GM18508 (cell line): ENCODE measurements at regions not wholly inside any gene's neighbourhood (a gene's known extent, or its start where the extent isn't known, plus 50 kb on each side); places are given as distances from the start of the nearest gene placed in this dataset.

Source experiments
- ATAC-seq: cut with Tn5 transposase; IDR thresholded peaks from one replicate; pipeline ENCODE4 v1.9.1; 2021; ENCODE audit warnings: moderate number of reproducible peaks; ENCODE audit not compliant: insufficient read depth, unreplicated experiment

- ATAC-seq, result no peak
These were observed 656.3 kb downstream of the XIRP2 start for GRCh38 chr2:167544602-167545001.

DNA sequence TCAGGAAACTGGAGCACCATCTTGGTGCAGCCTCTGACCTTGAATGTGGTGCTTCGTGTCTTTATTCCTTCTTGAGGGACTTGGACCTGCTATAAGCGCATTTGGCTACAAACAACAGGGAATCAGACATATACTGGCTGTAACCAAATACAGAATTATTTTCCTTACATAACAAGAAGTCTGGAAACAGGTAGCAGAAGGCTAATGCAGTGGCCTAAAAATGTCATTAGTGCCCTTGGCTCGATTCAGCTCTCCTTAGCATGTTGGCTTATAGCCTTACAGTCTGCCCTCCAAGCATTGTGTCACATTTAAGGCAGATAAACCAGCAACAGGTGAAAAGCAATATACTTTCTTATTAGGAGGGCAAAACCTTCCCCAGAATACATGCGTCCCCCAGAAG, 655.4 kb downstream of the XIRP2 start:
- ATAC-seq, result no peak

- no peak for ATAC-seq
These were observed 649.5 kb downstream of the XIRP2 start for GRCh38 chr2:167537743-167538142.

- no peak for ATAC-seq
These were observed 646.2 kb downstream of the XIRP2 start for GRCh38 chr2:167534443-167534842.

- ATAC-seq, result no peak
These were observed 636.5 kb downstream of the XIRP2 start for GRCh38 chr2:167524786-167525185.

GRCh38 chr2:167510071-167510759, 621.9 kb downstream of the XIRP2 start:
- ATAC-seq, result no peak

GRCh38 chr2:167509586-167509985, 621.3 kb downstream of the XIRP2 start:
- no peak for ATAC-seq

- no peak for ATAC-seq
These were observed 620.4 kb downstream of the XIRP2 start for GRCh38 chr2:167508709-167509108.

GRCh38 chr2:167506395-167506794, 618.1 kb downstream of the XIRP2 start:
- no peak for ATAC-seq

DNA sequence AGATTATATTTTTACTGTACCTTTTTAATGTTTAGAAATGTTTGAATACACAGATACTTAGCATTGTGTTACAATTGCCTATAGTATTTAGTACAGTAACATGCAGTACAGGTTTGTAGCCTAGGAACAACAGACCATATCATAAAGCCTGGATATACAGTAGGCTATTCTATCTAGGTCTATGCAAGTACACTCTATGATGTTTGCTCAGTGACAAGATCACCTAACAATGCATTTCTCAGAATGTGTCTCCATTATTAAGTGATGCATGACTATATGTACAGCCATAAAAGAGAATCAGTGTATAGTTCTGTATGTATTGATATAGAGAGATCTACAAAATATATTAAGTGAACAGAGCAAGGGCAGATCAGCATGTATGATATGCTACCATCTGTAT, 616.4 kb downstream of the XIRP2 start:
- no peak for ATAC-seq

DNA sequence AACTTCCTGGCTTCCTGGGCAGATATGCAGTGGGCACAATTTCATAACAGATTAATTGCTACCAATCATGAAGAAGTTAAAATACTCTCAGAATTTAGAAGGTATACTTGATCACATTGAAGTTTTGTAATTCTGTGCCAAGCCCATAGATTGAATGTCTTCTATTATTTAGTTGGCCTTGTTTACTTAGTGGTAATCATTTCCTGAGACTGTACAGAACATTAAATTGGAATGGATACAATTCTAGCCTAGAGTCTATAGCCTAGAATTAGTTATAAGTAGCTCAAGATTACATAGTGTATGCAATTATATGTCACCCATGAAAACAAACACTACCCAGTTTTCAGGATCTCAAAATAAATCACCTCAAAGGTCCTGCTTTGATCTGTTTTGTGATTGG, 615.8 kb downstream of the XIRP2 start:
- ATAC-seq, result no peak

- ATAC-seq, result no peak
These were observed 613.3 kb downstream of the XIRP2 start for GRCh38 chr2:167501618-167502017.

DNA sequence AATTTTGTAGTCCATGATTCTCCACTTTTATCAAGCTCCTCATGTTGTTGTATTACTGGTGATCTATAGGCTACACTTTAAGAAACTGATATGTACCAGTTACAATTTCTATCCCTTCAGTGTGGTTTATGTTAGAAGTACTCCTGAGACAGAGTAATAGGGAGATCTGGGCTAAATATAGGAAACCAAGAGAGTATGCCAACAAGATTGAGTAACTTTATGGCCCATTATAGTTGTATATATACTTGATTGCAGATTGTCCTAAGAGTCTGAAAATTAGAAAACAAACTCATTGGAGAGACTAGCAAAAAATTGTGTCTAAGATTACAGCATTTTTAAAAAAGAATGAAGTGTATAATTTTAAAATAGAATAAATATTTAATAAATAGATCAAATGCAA, 605.6 kb downstream of the XIRP2 start:
- ATAC-seq, result no peak

GRCh38 chr2:167492486-167492885, 604.2 kb downstream of the XIRP2 start:
- ATAC-seq, result no peak

GRCh38 chr2:167491788-167492187, 603.5 kb downstream of the XIRP2 start:
- ATAC-seq, result no peak

GRCh38 chr2:167490455-167490854, 602.2 kb downstream of the XIRP2 start:
- ATAC-seq, result no peak

DNA sequence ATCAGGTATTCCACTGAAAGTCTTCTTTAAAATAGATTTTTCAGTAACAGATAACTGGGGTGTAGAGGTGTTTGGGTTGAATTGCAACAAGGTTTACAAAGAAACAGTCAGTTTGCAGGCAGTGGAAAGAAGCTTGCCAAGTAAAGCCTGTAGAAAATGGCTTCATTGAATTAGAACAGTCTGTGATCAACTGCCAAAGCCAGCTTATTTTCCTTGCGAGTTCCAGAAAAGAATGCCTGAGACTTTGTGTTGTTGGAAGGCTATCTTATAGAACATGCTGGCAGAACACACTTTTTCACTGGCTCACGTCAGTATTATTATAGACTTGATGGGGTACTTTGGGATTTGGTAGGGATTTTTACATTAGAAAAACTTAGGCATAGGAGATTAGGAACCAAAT, 601.0 kb downstream of the XIRP2 start:
- no peak for ATAC-seq

- no peak for ATAC-seq
These were observed 599.4 kb downstream of the XIRP2 start for GRCh38 chr2:167487728-167488127.

DNA sequence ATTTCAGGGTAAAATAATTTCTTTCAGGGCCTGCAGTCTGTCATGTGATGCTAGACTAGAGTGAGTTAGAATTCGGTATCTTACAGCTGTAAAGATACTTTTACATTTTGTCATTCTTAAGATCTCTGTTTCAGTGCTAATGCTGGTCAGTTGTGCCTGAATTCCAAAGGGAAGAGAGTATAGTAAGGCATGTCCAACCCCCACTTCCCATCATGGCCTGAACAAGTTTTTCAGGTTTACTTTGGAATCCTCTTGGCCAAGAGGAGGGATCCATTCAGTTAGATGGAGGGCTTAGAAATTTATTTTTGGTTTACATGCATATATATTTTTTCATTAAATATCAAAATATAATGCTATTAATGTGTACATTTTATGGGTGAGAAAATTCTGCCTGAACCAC, 596.6 kb downstream of the XIRP2 start:
- ATAC-seq, result no peak

DNA sequence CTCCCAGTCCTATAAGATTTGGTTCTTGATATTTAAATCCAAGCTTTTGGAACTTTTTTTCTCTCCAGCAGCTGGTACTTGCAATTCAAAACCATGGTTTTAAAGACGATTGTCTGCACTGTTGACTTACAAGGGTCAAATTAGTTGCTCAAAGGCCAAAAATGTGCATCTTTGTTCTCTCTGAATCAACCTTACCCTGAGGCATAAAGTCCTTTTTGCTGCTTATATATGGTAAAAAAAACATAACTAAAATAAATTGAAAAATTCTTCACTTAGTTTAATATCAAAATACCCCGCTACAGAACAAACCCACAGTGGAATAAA, 592.7 kb downstream of the XIRP2 start:
- ATAC-seq, result no peak

DNA sequence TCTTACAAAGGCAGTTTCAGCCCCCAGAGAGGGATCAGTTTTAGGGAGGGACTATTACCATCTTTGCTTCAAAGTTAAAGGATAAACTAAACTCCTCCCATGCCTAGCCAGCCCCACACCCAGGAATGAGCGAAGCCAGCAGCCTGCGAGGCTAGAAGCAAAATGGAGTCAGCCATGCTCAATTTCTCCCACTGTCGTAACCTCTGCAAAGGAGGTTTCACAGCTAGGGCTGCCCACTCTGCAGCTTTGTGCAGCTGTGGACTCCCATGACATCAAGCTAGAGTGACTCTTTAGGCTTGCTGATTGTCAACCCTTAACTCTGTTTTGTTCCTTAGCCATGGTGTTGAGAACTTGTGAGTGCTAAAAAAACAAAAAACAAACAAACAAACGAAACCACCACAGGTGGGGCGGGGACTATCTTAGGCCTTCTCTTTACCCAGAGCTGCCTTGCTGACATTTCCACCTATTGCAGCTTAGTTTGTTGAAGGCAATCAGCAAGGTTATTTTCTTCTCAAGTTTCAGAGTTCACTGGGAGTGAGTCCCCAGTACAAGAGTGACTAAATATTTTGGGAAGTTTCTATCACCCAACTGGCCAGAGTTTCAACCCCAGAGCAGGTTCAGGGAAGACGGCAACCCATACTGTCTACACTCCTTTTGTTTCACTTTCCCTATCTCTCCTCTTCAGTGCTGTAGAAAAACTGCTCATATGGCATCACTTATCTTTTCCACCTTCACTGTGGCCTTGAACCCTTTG, 592.1 kb downstream of the XIRP2 start:
- no peak for ATAC-seq

DNA sequence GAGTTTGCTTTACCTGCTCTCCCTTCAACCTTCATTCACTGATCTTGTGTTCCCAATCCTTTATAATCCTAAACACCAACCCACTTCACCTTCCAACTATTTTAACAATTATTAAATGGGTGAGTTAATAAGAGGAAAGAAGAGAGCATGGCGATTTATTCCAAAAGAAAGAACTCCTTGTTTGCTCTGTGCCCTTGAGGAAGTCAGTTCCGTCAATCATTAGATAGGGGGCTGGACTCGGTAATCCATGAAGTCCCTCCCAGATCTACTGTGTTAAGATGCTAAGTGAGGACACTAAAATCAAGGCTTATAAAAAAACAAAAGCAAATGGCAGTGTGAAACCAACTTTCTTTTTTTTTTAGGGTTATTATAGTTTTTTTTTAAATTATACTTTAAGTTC, 589.9 kb downstream of the XIRP2 start:
- no peak for ATAC-seq
